ENCODE measurements at regions not wholly inside any gene's neighbourhood (a gene's known extent, or its start where the extent isn't known, plus 50 kb on each side); places are given as distances from the start of the nearest gene placed in this dataset.

DNA sequence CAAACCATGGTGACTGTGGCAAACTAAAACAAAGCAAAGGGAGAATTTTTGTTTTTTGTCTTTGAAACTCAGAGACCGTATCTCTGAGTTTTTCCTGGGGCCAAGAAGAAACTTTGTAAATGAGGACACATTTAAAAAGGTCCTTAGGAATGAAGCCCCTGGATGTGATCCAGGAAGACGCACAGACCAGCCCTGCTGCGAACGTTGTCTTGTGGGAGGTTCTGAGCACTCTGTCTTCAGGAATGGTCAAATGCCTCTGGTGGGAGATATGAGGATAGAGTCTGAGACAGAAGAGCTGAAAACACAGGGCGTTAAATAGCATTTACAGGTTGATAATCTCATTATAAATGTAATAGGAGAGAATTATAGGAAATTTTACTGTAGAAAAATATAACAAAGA is 893.5 kb upstream of the KLHL29 start:
- in situ Hi-C loops (cut with MboI; ENCODE audit: low sequenced_read_pairs) = no loop called here

- in situ Hi-C loops (cut with MboI; ENCODE audit: low sequenced_read_pairs) = no loop called here
Measured at GRCh38 chr2:22494156-22494555, 890.8 kb upstream of the KLHL29 start.

- in situ Hi-C loops (cut with MboI; ENCODE audit: low sequenced_read_pairs) = no loop called here
Measured at GRCh38 chr2:22497064-22497463, 887.9 kb upstream of the KLHL29 start.

DNA sequence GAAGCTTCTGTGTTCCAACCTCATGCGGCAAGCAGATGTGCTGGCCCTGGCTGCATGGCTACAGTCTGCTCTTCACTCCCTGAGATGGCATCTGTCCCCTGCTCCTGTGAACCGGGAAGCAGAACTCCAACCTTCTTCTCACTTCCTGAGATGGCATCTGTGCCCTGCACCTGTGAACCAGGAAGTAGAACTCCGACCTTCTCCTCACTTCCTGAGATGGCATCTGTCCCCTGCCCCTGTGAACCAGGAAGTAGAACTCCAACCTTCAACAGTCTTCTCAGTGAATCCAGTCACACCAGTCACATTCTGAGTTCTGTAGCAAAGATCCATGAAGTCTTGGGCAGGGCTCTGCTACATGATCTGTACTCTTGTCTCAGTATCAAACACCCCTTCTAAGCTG is 887.2 kb upstream of the KLHL29 start:
- in situ Hi-C loops (cut with MboI; ENCODE audit: low sequenced_read_pairs) = no loop called here

- in situ Hi-C loops (cut with MboI; ENCODE audit: low sequenced_read_pairs) = no loop called here
Measured at GRCh38 chr2:22499082-22499839, 885.7 kb upstream of the KLHL29 start.

DNA sequence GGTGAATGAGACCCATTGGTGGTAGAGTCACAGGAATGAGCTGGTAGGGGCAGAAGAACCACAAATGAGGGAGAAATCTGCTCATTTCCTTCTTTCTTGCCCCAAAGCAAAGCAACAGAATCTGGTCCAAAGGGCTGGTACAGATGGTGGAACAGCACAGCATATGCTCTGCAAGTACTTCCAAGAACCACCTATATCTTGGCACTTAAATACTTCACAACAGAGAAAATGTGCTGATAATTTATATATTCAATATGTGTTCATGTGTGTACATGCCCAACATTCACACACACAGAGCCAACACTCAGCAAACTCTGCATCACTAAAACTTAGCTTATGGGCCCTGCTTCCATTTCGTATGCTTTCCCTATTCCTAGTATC is 884.4 kb upstream of the KLHL29 start:
- in situ Hi-C loops (cut with MboI; ENCODE audit: low sequenced_read_pairs) = no loop called here

DNA sequence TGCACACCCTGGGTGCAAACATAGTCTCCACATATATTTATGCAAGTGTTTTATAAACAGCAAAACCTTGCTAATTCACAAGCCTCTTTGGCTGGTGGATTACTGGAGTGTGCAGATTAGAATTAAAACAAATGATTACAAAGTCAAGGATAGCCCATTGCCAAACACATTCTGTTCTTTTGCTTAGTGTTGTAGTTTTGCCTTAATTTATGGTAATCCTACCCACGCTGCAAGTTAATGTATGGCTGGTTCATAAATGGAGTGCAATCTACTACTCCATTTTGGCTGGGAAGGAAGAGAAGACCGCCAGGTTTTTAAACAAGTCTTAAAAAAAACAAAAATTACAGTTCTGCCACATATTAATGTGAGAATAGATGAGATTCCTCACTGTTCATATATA is 883.1 kb upstream of the KLHL29 start:
- in situ Hi-C loops (cut with MboI; ENCODE audit: low sequenced_read_pairs) = no loop called here

DNA sequence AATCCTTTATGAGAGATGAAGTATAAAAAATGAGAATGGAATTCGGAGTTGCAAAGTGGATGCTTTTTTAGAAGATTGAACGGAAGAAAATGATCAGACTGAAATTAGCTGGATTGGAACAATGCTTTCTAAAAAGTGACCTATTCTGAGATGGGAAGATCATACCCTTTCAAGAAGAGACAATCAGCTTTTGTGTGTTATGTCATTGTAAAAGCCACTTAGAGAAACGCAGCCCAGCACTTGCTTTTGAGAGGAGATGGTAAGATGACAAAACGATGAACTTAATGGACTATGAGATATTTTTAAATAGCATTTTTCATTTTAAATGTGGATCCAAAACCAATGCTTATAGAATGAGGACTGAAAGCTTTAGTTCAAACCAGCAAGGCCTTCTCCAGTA is 871.4 kb upstream of the KLHL29 start:
- in situ Hi-C loops (cut with MboI; ENCODE audit: low sequenced_read_pairs) = no loop called here

DNA sequence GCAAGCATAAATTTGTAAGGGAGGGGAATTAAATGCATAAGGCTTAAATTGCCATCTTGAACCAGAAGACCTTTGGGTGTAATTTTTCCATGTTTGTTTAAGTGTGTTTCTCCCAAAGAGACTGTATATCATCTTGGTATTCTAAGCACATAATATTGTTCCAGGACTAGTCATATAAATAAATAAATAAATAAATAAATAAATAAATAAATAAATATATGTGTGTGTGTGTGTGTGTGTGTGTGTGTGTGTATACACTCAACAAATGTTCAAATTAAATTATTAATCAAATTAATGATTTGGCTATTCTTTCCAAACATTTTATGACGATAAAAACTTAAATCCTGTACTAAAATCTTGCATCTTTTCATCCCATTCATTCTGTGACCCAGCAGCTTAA is 867.8 kb upstream of the KLHL29 start:
- in situ Hi-C loops (cut with MboI; ENCODE audit: low sequenced_read_pairs) = no loop called here

DNA sequence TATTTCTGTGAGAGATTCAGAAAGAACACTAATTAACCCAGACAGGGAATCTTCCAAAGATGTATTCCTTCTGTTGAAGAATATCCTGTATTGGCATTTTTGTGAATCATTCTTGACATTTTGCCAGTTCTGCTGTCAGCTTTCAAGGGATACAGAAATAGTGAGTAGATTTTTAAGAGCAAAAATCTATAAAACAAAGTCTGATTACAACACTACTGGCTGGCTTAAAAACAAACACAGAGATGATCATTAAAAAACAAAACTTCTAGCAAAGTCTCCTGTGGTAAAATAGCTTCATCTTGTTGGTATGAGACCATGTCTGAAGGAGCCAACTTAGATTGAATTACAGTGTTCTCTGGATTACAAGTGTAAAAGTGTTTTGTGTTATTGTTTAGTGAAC is 866.3 kb upstream of the KLHL29 start:
- in situ Hi-C loops (cut with MboI; ENCODE audit: low sequenced_read_pairs) = no loop called here

- in situ Hi-C loops (cut with MboI; ENCODE audit: low sequenced_read_pairs) = no loop called here
Measured at GRCh38 chr2:22520369-22521288, 864.4 kb upstream of the KLHL29 start.

DNA sequence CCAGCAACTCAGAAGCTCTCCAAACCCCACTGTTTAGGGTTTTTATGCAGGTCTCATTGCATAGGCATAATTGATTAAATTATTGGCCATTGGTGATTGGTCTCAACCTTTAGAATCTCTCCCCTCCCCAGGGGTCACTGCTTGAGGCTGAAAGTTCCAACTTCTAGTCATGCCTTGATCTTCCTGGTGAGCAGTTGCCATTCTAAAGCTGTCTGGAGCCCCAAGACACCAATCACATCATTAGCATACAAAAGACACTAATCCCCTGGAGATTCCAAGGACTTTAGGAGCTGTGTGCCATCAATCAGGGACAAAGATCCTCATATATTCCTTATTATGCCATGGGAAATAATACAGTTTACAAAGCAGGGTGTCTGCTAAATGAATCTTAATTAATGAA is 863.4 kb upstream of the KLHL29 start:
- in situ Hi-C loops (cut with MboI; ENCODE audit: low sequenced_read_pairs) = no loop called here

DNA sequence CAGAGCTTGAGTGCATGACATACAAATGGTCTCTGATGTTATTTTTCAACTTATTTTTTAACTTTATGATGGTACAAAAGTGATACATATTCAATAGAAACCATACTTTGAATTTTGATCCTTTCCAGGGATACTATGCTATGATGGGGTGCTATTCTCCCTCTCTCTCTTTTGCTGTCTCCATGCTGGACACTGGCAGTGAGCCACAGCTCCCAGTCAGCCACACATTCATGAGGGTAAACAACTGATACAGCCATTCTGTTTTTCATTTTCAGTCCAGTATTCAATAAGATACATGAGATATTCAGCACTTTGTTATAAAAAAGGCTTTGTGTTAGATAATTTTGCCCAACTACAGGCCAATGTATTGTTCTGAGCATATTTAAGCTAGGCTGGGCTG is 859.3 kb upstream of the KLHL29 start:
- in situ Hi-C loops (cut with MboI; ENCODE audit: low sequenced_read_pairs) = no loop called here

DNA sequence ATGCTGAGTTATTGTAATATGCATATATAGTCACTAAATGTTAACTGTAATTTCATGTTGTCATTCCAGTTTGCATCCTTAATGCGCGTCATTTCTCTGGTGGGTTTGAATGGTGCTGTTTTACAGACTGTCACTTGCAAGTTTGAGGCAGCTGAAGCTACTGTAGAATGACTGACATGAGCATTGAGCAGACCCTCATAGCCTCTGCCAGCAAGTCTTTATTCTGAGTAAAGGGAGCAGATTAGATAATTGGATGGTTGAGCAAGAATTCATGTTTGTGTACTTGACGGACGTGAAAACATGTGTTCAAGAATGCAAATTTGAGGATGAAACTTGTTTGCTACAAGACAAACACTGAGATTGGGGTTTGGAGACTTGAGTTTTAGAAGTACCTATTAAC is 854.8 kb upstream of the KLHL29 start:
- in situ Hi-C loops (cut with MboI; ENCODE audit: low sequenced_read_pairs) = no loop called here

DNA sequence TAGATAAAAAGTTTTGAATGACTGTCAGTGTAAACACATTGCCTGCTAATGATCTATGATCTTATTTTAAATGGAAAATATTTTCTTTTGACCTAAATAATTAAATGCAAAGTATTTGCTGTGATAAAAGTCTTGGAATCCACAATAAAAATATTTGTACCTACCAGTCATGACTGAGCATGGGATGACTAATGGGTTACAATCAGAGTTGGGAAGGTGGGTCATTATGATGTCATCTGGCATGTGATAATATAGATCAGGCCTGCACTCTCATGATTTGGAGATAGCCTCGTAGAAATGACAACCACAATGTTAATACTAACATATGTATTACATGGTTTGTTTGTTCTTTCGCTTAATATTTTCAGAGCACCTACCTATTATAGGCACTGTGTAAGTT is 848.8 kb upstream of the KLHL29 start:
- in situ Hi-C loops (cut with MboI; ENCODE audit: low sequenced_read_pairs) = no loop called here

GRCh38 chr2:22554453-22554852 is 830.5 kb upstream of the KLHL29 start:
- in situ Hi-C loops (cut with MboI; ENCODE audit: low sequenced_read_pairs) = no loop called here

- in situ Hi-C loops (cut with MboI; ENCODE audit: low sequenced_read_pairs) = no loop called here
Measured at GRCh38 chr2:22557406-22557805, 827.6 kb upstream of the KLHL29 start.

DNA sequence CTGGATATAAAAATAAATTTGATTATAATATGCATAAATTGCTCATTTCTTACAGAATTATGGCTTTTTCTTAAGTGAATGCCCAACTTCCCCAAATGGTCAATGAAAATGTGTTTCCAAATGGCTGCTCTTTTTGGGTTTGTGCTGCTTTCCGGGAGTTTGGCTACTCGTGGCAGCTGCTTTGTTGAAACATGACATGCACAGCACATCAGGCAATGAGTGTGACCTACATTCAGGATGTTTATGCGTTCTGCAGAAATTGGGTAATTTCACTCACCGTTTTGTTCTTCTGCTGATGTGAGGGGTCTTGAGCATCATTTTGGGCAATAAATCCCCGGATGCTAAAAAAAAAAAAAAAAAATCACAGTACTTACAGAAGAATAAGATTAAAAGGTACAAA is 825.0 kb upstream of the KLHL29 start:
- in situ Hi-C loops (cut with MboI; ENCODE audit: low sequenced_read_pairs) = no loop called here

GRCh38 chr2:22579341-22579740 is 805.6 kb upstream of the KLHL29 start:
- in situ Hi-C loops (cut with MboI; ENCODE audit: low sequenced_read_pairs) = no loop called here

DNA sequence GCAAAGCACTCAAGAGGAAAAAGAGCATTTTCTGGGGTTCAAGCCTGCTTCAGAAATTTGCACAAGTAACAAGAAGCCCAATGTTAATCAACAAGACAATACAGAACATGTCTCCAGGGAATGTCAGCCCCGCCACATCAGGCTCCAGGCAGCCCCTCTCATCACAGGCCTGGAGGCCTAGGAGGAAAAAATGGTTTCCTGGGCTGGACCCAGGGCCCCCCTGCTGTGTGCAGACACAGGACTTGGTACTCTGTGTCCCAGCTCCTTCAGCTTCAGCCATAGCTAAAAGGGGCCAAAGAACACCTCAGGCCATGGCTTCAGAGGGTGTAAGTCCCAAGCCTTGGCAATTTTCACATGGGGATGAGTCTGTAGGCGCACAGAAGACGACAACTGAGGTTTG is 802.9 kb upstream of the KLHL29 start:
- in situ Hi-C loops (cut with MboI; ENCODE audit: low sequenced_read_pairs) = no loop called here

DNA sequence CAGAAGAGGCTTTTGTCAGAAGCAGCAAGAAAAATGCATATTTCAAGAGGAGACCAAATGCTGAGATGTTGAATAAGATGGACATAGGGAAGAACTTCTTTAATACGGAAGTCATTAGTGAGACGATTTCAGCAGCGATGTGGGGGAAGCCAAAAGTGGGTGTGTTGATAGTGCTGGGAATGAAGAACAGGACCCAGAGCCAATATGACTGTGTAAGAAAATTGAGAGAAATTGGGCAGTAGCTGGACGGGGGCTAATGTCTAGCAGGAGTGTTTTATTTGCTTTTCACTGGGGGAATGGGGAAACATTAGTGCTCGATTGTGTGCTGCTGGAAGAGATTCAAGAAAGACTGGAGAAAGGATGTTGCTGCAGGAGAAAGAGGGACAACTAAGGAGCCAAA is 788.7 kb upstream of the KLHL29 start:
- in situ Hi-C loops (cut with MboI; ENCODE audit: low sequenced_read_pairs) = no loop called here

GRCh38 chr2:22600156-22600555 is 784.8 kb upstream of the KLHL29 start:
- in situ Hi-C loops (cut with MboI; ENCODE audit: low sequenced_read_pairs) = no loop called here

All from HL-60/S4 treated with phorbol 12-myristate 13-acetate at 8.2 ng/mL for 4 days and 3 days (cell line).